Neural cell (in vitro differentiated cells): ENCODE measurements at regions not wholly inside any gene's neighbourhood (a gene's known extent, or its start where the extent isn't known, plus 50 kb on each side); places are given as distances from the start of the nearest gene placed in this dataset.

Experiments
- EZH2 ChIP-seq: fragments of 200-600, 300-800 bp; shearing (Covaris generic), sonication (generic); IDR thresholded peaks from 2 replicates; pipeline ENCODE4 v1.6.1; 2014; ENCODE audit warnings: antibody characterized with exemption, low read length, borderline replicate concordance, mild to moderate bottlenecking; ENCODE audit not compliant: insufficient read depth, poor library complexity, severe bottlenecking
- MXI1 ChIP-seq: fragments of 450-650 bp; conservative IDR thresholded peaks from 2 replicates; pipeline ENCODE4 v1.6.1; 2014; ENCODE audit warnings: antibody characterized with exemption, mild to moderate bottlenecking; ENCODE audit not compliant: poor library complexity, severe bottlenecking
- POLR2AphosphoS5 ChIP-seq: IDR thresholded peaks from 2 replicates; pipeline ENCODE4 v1.6.1; 2012
- SMC3 ChIP-seq: fragments of 450-650 bp; conservative IDR thresholded peaks from 2 replicates; pipeline ENCODE4 v1.6.1; 2014; ENCODE audit warnings: antibody characterized with exemption, mild to moderate bottlenecking, moderate library complexity; ENCODE audit not compliant: poor library complexity
- TAF1 ChIP-seq: IDR thresholded peaks from 2 replicates; pipeline ENCODE4 v1.6.1; 2012; ENCODE audit warnings: low read depth
- TF ChIP-seq, protein P1 (sequence below): IDR thresholded peaks from 2 replicates; pipeline ENCODE4 v1.6.1; 2012; ENCODE audit warnings: borderline replicate concordance
- TF ChIP-seq, protein P2 (sequence below): fragments of 450-650 bp; IDR thresholded peaks from 2 replicates; pipeline ENCODE4 v1.5.1; 2014; ENCODE audit warnings: antibody characterized with exemption, mild to moderate bottlenecking, moderate library complexity; ENCODE audit not compliant: poor library complexity, severe bottlenecking

DNA sequence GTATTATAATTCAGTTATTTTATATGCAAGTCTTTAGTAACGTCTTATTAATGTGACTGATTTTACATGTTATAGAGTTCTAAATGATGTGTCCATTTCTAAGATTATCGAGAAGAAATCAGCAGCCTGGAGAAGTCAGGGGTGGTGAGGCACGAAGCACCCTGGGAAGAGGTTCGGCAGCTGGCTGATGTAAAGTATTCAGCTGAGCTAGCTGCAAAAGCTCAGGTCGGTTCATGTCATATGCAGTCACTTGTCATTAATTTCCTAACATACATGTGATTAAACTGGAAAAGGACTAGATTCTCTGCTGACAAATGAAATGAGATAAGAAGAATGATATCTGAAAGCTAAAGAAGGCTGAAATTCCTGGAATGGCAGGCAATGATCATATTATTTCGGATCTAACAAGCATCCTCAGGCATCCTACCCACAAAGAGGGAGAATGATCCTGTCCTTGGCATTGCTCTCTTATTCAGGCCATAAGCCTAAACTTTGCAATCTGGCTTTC, 383.0 kb upstream of the SLITRK1 start:
- TF ChIP-seq, protein P1, sequence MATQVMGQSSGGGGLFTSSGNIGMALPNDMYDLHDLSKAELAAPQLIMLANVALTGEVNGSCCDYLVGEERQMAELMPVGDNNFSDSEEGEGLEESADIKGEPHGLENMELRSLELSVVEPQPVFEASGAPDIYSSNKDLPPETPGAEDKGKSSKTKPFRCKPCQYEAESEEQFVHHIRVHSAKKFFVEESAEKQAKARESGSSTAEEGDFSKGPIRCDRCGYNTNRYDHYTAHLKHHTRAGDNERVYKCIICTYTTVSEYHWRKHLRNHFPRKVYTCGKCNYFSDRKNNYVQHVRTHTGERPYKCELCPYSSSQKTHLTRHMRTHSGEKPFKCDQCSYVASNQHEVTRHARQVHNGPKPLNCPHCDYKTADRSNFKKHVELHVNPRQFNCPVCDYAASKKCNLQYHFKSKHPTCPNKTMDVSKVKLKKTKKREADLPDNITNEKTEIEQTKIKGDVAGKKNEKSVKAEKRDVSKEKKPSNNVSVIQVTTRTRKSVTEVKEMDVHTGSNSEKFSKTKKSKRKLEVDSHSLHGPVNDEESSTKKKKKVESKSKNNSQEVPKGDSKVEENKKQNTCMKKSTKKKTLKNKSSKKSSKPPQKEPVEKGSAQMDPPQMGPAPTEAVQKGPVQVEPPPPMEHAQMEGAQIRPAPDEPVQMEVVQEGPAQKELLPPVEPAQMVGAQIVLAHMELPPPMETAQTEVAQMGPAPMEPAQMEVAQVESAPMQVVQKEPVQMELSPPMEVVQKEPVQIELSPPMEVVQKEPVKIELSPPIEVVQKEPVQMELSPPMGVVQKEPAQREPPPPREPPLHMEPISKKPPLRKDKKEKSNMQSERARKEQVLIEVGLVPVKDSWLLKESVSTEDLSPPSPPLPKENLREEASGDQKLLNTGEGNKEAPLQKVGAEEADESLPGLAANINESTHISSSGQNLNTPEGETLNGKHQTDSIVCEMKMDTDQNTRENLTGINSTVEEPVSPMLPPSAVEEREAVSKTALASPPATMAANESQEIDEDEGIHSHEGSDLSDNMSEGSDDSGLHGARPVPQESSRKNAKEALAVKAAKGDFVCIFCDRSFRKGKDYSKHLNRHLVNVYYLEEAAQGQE, result peak; percentile 65
- TF ChIP-seq, protein P2, sequence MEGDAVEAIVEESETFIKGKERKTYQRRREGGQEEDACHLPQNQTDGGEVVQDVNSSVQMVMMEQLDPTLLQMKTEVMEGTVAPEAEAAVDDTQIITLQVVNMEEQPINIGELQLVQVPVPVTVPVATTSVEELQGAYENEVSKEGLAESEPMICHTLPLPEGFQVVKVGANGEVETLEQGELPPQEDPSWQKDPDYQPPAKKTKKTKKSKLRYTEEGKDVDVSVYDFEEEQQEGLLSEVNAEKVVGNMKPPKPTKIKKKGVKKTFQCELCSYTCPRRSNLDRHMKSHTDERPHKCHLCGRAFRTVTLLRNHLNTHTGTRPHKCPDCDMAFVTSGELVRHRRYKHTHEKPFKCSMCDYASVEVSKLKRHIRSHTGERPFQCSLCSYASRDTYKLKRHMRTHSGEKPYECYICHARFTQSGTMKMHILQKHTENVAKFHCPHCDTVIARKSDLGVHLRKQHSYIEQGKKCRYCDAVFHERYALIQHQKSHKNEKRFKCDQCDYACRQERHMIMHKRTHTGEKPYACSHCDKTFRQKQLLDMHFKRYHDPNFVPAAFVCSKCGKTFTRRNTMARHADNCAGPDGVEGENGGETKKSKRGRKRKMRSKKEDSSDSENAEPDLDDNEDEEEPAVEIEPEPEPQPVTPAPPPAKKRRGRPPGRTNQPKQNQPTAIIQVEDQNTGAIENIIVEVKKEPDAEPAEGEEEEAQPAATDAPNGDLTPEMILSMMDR, result no peak
- TF ChIP-seq TAF1 (no peak), MXI1 (no peak), EZH2 (no peak), POLR2AphosphoS5 (peak; percentile 46), SMC3 (no peak)
